ENCODE measurements at regions not wholly inside any gene's neighbourhood (a gene's known extent, or its start where the extent isn't known, plus 50 kb on each side); places are given as distances from the start of the nearest gene placed in this dataset.
"Not testable (repeated sequence)": the region's sequence is repeated elsewhere in the genome, so short reads cannot be mapped to it uniquely, and the experiment has no call there.

DNA sequence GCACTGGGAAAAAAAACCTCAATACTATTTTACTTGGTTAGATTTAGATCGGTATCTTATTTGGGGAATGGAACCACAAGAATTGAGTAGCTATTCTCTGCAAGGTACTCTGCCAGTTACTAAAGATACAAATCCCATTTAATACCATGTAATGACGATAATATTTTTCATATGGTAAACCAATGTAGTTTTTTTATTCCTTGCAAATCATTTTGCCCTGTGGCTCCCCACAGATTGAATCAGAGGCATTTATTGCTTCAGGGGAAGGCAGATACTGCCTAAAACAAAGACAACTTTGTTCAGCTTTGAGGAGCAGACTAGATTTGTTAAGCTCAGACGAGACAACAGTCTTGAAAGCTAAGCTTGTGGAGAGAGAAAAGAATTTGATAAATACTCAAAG, 226.7 kb upstream of the RUNX1 start:
- peaks cover 3% of the 10 kb centered on the region for H3K36me3 Mint-ChIP-seq
- H3K4me3 Mint-ChIP-seq = no peak overlapping the region
- H3K27ac Mint-ChIP-seq = no peak overlapping the region
- peaks cover 0 to 3% (median 0%) of the 10 kb centered on the region in 3 donors for H3K9me3 Mint-ChIP-seq
- H3K4me1 Mint-ChIP-seq = peaks cover 0 to 1% (median 0%) of the 10 kb centered on the region in 3 donors
- H3K27me3 Mint-ChIP-seq = peaks cover 1% of the 10 kb centered on the region

- Mint-ChIP-seq H3K4me3 (peak overlapping the region in 1 of 4 donors; percentile 23), H3K9me3 (peaks cover 0 to 3% (median 0%) of the 10 kb centered on the region in 3 donors), H3K36me3 (peaks cover 3% of the 10 kb centered on the region), H3K27ac (no peak overlapping the region), H3K27me3 (peaks cover 1% of the 10 kb centered on the region), H3K4me1 (peaks cover 0 to 1% (median 0%) of the 10 kb centered on the region in 3 donors)
Observed at GRCh38 chr21:35274923-35275322, 225.8 kb upstream of the RUNX1 start.

DNA sequence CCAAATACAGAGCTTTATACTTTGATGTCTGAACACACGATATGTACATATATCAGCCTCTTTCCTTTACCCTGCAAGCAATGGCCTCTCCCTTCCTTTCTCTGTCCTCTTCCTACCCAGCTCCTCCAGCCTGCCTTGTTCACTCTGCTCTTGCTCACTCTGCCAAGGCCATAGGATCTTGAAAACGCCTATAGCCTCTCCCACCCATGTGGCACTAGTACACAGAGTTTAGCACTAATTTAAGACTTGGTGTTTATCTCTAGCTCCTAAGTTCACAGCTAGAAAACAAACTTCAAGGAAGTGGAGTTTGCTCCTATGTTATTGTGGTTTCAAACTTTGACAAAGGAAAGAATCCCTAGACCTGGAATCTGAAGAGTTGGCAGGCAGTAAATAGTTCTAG, 225.0 kb upstream of the RUNX1 start:
- Mint-ChIP-seq H3K27me3 (peaks cover 3% of the 10 kb centered on the region), H3K36me3 (peaks cover 3% of the 10 kb centered on the region), H3K9me3 (peaks cover 0 to 3% (median 0%) of the 10 kb centered on the region in 3 donors), H3K27ac (no peak overlapping the region), H3K4me1 (no peaks in the 10 kb centered on the region), H3K4me3 (no peak overlapping the region)

GRCh38 chr21:35273333-35273732, 224.2 kb upstream of the RUNX1 start:
- H3K4me3 Mint-ChIP-seq = no peak overlapping the region
- H3K27ac Mint-ChIP-seq = no peak overlapping the region
- H3K9me3 Mint-ChIP-seq = peaks cover 0 to 3% (median 0%) of the 10 kb centered on the region in 3 donors
- peaks cover 3% of the 10 kb centered on the region for H3K36me3 Mint-ChIP-seq
- no peaks in the 10 kb centered on the region for H3K4me1 Mint-ChIP-seq
- peaks cover 3% of the 10 kb centered on the region for H3K27me3 Mint-ChIP-seq

DNA sequence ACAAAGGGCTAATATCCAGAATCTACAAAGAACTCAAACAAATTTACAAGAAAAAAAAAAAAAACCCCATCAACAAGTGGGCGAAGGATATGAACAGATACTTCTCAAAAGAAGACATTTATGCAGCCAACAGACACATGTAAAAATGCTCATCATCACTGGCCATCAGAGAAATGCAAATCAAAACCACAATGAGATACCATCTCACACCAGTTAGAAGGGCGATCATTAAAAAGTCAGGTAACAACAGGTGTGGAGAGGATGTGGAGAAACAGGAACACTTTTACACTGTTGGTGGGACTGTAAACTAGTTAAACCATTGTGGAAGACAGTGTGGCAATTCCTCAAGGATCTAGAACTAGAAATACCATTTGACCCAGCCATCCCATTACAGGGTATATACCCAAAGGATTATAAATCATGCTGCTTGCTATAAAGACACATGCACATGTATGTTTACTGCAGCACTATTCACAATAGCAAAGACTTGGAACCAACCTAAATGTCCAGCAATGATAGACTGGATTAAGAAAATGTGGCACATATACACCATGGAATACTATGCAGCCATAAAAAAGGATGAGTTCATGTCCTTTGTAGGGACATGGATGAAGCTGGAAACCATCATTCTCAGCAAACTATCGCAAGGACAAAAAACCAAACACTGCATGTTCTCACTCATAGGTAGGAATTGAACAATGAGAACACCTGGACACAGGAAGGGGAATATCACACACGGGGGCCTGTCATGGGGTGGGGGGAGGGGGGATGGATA, 222.4 kb upstream of the RUNX1 start:
- H3K27ac Mint-ChIP-seq, H3K9me3 Mint-ChIP-seq, H3K36me3 Mint-ChIP-seq, H3K4me1 Mint-ChIP-seq, H3K27me3 Mint-ChIP-seq, H3K4me3 Mint-ChIP-seq: not testable (repeated sequence)

DNA sequence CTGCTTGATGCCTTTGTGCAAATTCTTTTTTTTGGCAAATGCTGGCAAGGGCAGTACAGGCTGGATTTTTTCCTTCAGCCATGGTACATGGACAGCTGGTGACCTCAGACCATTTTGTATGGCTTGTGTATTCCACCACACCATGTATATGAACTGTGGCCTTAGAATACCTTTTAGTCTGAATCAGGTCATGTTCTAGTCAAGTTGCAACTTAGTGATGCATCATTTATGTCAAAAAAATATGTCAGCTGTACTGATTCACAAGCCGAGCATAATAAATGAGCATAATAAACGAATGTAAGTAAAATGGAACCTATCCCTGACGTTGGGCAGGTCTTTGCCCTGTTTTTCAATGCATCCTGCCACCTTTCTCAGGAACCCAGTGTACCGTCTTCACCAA, 219.7 kb upstream of the RUNX1 start:
- H3K4me1 Mint-ChIP-seq = no peaks in the 10 kb centered on the region
- H3K27me3 Mint-ChIP-seq = peaks cover 3% of the 10 kb centered on the region
- H3K9me3 Mint-ChIP-seq = peaks cover 0 to 3% (median 0%) of the 10 kb centered on the region in 3 donors
- H3K27ac Mint-ChIP-seq = no peak overlapping the region
- no peak overlapping the region for H3K4me3 Mint-ChIP-seq
- H3K36me3 Mint-ChIP-seq = no peaks in the 10 kb centered on the region

GRCh38 chr21:35268261-35268660, 219.2 kb upstream of the RUNX1 start:
- no peak overlapping the region for H3K27ac Mint-ChIP-seq
- H3K4me3 Mint-ChIP-seq = no peak overlapping the region
- no peaks in the 10 kb centered on the region for H3K36me3 Mint-ChIP-seq

GRCh38 chr21:35266546-35266945, 217.4 kb upstream of the RUNX1 start:
- Mint-ChIP-seq H3K27ac (no peak overlapping the region), H3K36me3 (no peaks in the 10 kb centered on the region), H3K4me3 (no peak overlapping the region), H3K27me3 (peaks cover 3% of the 10 kb centered on the region), H3K4me1 (no peaks in the 10 kb centered on the region), H3K9me3 (no peaks in the 10 kb centered on the region)

More at GRCh38 chr21:35268261-35268660, 219.2 kb upstream of the RUNX1 start:
- no peaks in the 10 kb centered on the region for H3K4me1 Mint-ChIP-seq
- peaks cover 3% of the 10 kb centered on the region for H3K27me3 Mint-ChIP-seq
- H3K9me3 Mint-ChIP-seq = peaks cover 0 to 3% (median 0%) of the 10 kb centered on the region in 3 donors

DNA sequence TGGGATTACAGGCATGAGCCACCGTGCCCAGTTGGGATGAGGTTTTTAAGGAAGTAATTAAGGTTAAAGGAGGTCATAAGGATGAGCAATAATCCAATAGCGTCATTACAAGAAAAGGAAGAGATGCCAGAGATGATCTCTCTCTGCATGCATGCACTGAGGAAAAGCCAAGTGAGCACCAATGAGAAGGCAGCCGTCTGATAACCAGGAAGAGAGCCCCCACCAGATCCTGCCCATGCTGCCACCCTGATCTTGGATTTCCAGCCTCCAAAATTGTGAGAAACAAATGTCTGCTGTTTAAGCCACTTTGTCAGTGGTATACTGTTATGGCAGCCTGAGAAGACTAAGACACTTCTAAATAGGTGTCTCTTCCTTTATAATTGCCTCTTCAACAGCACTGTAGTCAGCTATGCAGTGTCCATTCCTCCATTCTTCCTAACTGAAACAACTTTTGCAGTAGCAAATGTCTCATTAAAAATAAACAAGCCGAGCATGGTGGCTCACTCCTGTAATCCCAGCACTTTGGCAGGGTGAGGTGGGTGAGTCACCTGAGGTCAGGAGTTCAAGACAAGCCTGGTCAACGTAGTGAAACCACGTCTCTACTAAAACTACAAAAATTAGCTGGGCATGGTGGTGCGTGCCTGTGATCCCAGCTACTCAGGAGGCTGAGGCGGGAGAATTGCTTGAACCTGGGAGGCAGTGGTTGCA, 216.2 kb upstream of the RUNX1 start:
- H3K27ac Mint-ChIP-seq = no peak overlapping the region
- H3K9me3 Mint-ChIP-seq = peaks cover 0 to 1% (median 0%) of the 10 kb centered on the region in 3 donors
- no peaks in the 10 kb centered on the region for H3K36me3 Mint-ChIP-seq
- H3K27me3 Mint-ChIP-seq = peaks cover 3% of the 10 kb centered on the region
- no peaks in the 10 kb centered on the region for H3K4me1 Mint-ChIP-seq
- no peak overlapping the region for H3K4me3 Mint-ChIP-seq

DNA sequence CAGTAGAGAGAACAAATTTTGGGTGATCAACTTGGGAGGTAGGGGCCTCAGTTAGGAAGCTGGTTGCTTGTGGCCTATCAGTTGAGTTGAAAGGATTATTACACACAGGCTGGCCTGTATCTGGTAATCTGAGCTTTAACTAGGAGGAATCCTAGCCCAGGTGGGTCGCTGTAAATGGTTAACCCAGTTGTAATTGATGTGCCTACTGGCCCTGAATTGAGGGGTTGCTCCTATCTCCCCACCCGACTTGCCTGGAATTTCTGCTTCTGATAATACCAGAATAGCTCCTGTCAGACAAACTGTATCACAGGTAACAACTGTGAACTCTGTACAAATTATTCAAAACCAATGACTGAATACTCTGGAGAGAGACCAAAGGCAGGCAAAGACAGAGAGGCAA, 210.4 kb upstream of the RUNX1 start:
- Mint-ChIP-seq H3K4me1 (no peaks in the 10 kb centered on the region), H3K27ac (no peak overlapping the region), H3K27me3 (peaks cover 5% of the 10 kb centered on the region), H3K4me3 (no peak overlapping the region), H3K9me3 (peaks cover 0 to 4% (median 0%) of the 10 kb centered on the region in 3 donors), H3K36me3 (no peaks in the 10 kb centered on the region)

- peaks cover 0 to 4% (median 0%) of the 10 kb centered on the region in 3 donors for H3K9me3 Mint-ChIP-seq
- peaks cover 5% of the 10 kb centered on the region for H3K27me3 Mint-ChIP-seq
- no peaks in the 10 kb centered on the region for H3K4me1 Mint-ChIP-seq
- no peak overlapping the region for H3K27ac Mint-ChIP-seq
- no peak overlapping the region for H3K4me3 Mint-ChIP-seq
- no peaks in the 10 kb centered on the region for H3K36me3 Mint-ChIP-seq
Observed at GRCh38 chr21:35258521-35258920, 209.4 kb upstream of the RUNX1 start.

- H3K4me1 Mint-ChIP-seq = peaks cover 0 to 1% (median 0%) of the 10 kb centered on the region in 3 donors
- peaks cover 0 to 4% (median 0%) of the 10 kb centered on the region in 3 donors for H3K9me3 Mint-ChIP-seq
- H3K36me3 Mint-ChIP-seq = no peaks in the 10 kb centered on the region
- H3K4me3 Mint-ChIP-seq = no peak overlapping the region
- no peak overlapping the region for H3K27ac Mint-ChIP-seq
- peaks cover 5% of the 10 kb centered on the region for H3K27me3 Mint-ChIP-seq
Observed at GRCh38 chr21:35257413-35257812, 208.3 kb upstream of the RUNX1 start.

- H3K4me1 Mint-ChIP-seq = peaks cover 0 to 1% (median 0%) of the 10 kb centered on the region in 3 donors
- H3K27ac Mint-ChIP-seq = no peak overlapping the region
- peaks cover 5% of the 10 kb centered on the region for H3K27me3 Mint-ChIP-seq
- H3K9me3 Mint-ChIP-seq = peaks cover 0 to 6% (median 0%) of the 10 kb centered on the region in 3 donors
- H3K36me3 Mint-ChIP-seq = no peaks in the 10 kb centered on the region
- H3K4me3 Mint-ChIP-seq = no peak overlapping the region
Observed at GRCh38 chr21:35256468-35256988, 207.4 kb upstream of the RUNX1 start.

GRCh38 chr21:35254765-35255138, 205.7 kb upstream of the RUNX1 start:
- no peak overlapping the region for H3K4me3 Mint-ChIP-seq
- no peaks in the 10 kb centered on the region for H3K36me3 Mint-ChIP-seq
- peaks cover 0 to 1% (median 0%) of the 10 kb centered on the region in 3 donors for H3K4me1 Mint-ChIP-seq
- peaks cover 3 to 11% (median 4%) of the 10 kb centered on the region in 3 donors for H3K9me3 Mint-ChIP-seq
- peaks cover 5% of the 10 kb centered on the region for H3K27me3 Mint-ChIP-seq
- H3K27ac Mint-ChIP-seq = no peak overlapping the region

DNA sequence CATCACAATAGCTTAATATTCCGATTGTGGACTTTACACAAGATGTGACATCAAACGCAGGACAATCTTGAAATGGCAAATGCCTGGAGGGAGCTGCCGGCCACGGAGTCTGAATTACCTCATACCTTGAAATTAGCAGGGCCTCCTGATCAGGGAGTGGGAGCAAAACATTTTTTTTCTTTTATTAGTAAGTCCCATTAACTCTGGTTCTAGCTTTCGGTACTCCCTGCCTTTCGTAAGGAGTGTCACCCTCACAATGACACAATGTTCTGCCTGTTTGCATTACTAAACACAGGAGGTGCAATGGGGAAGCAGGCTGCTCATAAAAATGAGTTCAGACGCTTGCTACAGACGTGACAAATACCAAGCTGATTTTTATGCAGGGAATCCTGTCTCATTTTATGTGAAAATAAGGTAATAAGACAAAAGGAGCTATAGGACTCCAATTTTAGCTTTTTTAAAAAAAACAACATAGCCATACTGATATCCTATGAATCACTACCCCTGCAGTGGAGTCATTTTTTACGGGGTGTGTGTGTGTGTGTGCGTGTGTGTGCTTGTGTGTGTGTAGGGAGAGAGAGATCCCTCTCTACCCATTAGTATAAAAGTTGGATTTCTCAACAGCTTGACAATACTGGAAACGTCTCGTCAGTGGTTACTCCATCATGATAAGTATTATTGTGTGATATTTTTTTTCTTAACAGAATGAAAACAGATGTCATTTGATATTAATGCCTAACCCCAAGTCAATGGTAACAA, 205.1 kb upstream of the RUNX1 start:
- Mint-ChIP-seq H3K27ac (no peak overlapping the region), H3K4me3 (no peak overlapping the region), H3K9me3 (peaks cover 3 to 11% (median 4%) of the 10 kb centered on the region in 3 donors), H3K4me1 (peaks cover 0 to 1% (median 0%) of the 10 kb centered on the region in 3 donors), H3K27me3 (peaks cover 5% of the 10 kb centered on the region), H3K36me3 (no peaks in the 10 kb centered on the region)

Data from IgD-negative memory B cell (primary cell).